Astrocyte (in vitro differentiated cells and primary cell): ENCODE measurements at regions not wholly inside any gene's neighbourhood (a gene's known extent, or its start where the extent isn't known, plus 50 kb on each side); places are given as distances from the start of the nearest gene placed in this dataset.

ENCODE experiments used
- DNase-seq: peaks from one replicate; pipeline ENCODE4 v3.0.0-alpha.2; 2010; ENCODE audit warnings: low read depth
- FAIRE-seq: peaks from 2 replicates; lab custom pipeline; 2011; peaks lifted over from hg19 to GRCh38; lab: Jason Lieb, UNC
- H2AFZ ChIP-seq: 2 replicates; pipeline ENCODE4 v1.6.0; 2012; ENCODE audit warnings: low read depth, low read length, inconsistent platforms
- H3K27ac ChIP-seq: 2 replicates; pipeline ENCODE4 v1.5.1; 2011; ENCODE audit warnings: low read depth, low read length, inconsistent platforms
- H3K27me3 ChIP-seq: 2 replicates; pipeline ENCODE4 v1.6.0; 2011; ENCODE audit warnings: low read length, inconsistent platforms; ENCODE audit not compliant: insufficient read depth
- H3K36me3 ChIP-seq: 2 replicates; pipeline ENCODE4 v1.5.1; 2011; ENCODE audit warnings: low read length, inconsistent platforms; ENCODE audit not compliant: insufficient read depth
- H3K4me1 ChIP-seq: 2 replicates; pipeline ENCODE4 v1.5.1; 2011; ENCODE audit warnings: low read length, inconsistent platforms; ENCODE audit not compliant: insufficient read depth
- H3K4me2 ChIP-seq: 2 replicates; pipeline ENCODE4 v1.6.0; 2012; ENCODE audit warnings: low read length, inconsistent platforms
- H3K4me3 ChIP-seq: 2 replicates; pipeline ENCODE4 v1.5.1; 2011; ENCODE audit warnings: low read depth, mild to moderate bottlenecking, low read length, inconsistent platforms; ENCODE audit not compliant: insufficient read depth
- H3K79me2 ChIP-seq: 2 replicates; pipeline ENCODE4 v1.6.0; 2012; ENCODE audit warnings: mild to moderate bottlenecking, low read length, inconsistent platforms; ENCODE audit not compliant: insufficient read depth
- H3K9ac ChIP-seq: 2 replicates; pipeline ENCODE4 v1.6.0; 2012; ENCODE audit warnings: mild to moderate bottlenecking, low read length, inconsistent platforms
- H3K9me3 ChIP-seq: 2 replicates; pipeline ENCODE4 v1.5.1; 2012; ENCODE audit warnings: low read depth, mild to moderate bottlenecking, low read length, inconsistent platforms; ENCODE audit not compliant: insufficient read depth
- H4K20me1 ChIP-seq: 2 replicates; pipeline ENCODE4 v1.6.0; 2012; ENCODE audit warnings: low read length, inconsistent platforms; ENCODE audit not compliant: insufficient read depth
- H3K27ac Mint-ChIP-seq: one replicate; pipeline ENCODE4 v1.8.0; 2021; ENCODE audit warnings: mild to moderate bottlenecking, mixed read lengths; ENCODE audit not compliant: unreplicated experiment
- H3K27me3 Mint-ChIP-seq: one replicate; pipeline ENCODE4 v1.8.0; 2021; ENCODE audit warnings: low read depth, mixed read lengths; ENCODE audit not compliant: unreplicated experiment
- H3K36me3 Mint-ChIP-seq: one replicate; pipeline ENCODE4 v1.8.0; 2021; ENCODE audit warnings: low read depth, mixed read lengths; ENCODE audit not compliant: unreplicated experiment
- H3K4me1 Mint-ChIP-seq: one replicate; pipeline ENCODE4 v1.8.0; 2021; ENCODE audit warnings: low read depth, mixed read lengths; ENCODE audit not compliant: unreplicated experiment
- H3K4me3 Mint-ChIP-seq: one replicate; pipeline ENCODE4 v1.8.0; 2021; ENCODE audit warnings: mild to moderate bottlenecking, moderate library complexity, mixed read lengths; ENCODE audit not compliant: unreplicated experiment
- H3K9me3 Mint-ChIP-seq: one replicate; pipeline ENCODE4 v1.8.0; 2021; ENCODE audit warnings: mild to moderate bottlenecking, mixed read lengths; ENCODE audit not compliant: unreplicated experiment
- EZH2 ChIP-seq: IDR thresholded peaks from 2 replicates; pipeline ENCODE4 v1.6.1; 2012; ENCODE audit warnings: mild to moderate bottlenecking, low read length, inconsistent platforms; ENCODE audit not compliant: insufficient read depth
- TF ChIP-seq, protein P1 (sequence below): IDR thresholded peaks from 2 replicates; pipeline ENCODE4 v1.5.1; 2011; ENCODE audit warnings: low read depth, mild to moderate bottlenecking, inconsistent platforms, low read length, moderate library complexity; ENCODE audit not compliant: insufficient read depth

GRCh38 chr10:131751827-131752775, 148.7 kb upstream of the PPP2R2D start:
- H3K36me3 Mint-ChIP-seq: no peaks in the 10 kb centered on the region
- peaks cover 9% of the 10 kb centered on the region for H3K27me3 Mint-ChIP-seq
- no peak for FAIRE-seq
- no peak for DNase-seq
- Histone ChIP-seq H3K4me1 (no peaks in the 10 kb centered on the region), H3K4me3 (no peak overlapping the region), H3K9ac (no peak overlapping the region), H3K4me2 (no peak overlapping the region), H4K20me1 (no peaks in the 10 kb centered on the region), H3K79me2 (no peaks in the 10 kb centered on the region), H3K36me3 (no peaks in the 10 kb centered on the region), H3K27me3 (no peaks in the 10 kb centered on the region), H3K27ac (no peak overlapping the region), H3K9me3 (peaks cover 3% of the 10 kb centered on the region), H2AFZ (no peak overlapping the region)
- H3K4me3 Mint-ChIP-seq: no peak overlapping the region
- TF ChIP-seq, protein P1, sequence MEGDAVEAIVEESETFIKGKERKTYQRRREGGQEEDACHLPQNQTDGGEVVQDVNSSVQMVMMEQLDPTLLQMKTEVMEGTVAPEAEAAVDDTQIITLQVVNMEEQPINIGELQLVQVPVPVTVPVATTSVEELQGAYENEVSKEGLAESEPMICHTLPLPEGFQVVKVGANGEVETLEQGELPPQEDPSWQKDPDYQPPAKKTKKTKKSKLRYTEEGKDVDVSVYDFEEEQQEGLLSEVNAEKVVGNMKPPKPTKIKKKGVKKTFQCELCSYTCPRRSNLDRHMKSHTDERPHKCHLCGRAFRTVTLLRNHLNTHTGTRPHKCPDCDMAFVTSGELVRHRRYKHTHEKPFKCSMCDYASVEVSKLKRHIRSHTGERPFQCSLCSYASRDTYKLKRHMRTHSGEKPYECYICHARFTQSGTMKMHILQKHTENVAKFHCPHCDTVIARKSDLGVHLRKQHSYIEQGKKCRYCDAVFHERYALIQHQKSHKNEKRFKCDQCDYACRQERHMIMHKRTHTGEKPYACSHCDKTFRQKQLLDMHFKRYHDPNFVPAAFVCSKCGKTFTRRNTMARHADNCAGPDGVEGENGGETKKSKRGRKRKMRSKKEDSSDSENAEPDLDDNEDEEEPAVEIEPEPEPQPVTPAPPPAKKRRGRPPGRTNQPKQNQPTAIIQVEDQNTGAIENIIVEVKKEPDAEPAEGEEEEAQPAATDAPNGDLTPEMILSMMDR: no peak
- TF ChIP-seq EZH2: no peak
- peaks cover 19% of the 10 kb centered on the region for H3K4me1 Mint-ChIP-seq
- H3K27ac Mint-ChIP-seq: peak overlapping the region; percentile 9
- no peaks in the 10 kb centered on the region for H3K9me3 Mint-ChIP-seq

- H3K27ac ChIP-seq: no peak overlapping the region
- H3K9me3 ChIP-seq: peaks cover 9% of the 10 kb centered on the region
- H2AFZ ChIP-seq: no peak overlapping the region
- peaks cover 8% of the 10 kb centered on the region for H3K27me3 Mint-ChIP-seq
- no peaks in the 10 kb centered on the region for H3K27me3 ChIP-seq
- no peak overlapping the region for H3K9ac ChIP-seq
- no peaks in the 10 kb centered on the region for H3K9me3 Mint-ChIP-seq
- peaks cover 19% of the 10 kb centered on the region for H3K4me1 Mint-ChIP-seq
- H3K79me2 ChIP-seq: no peaks in the 10 kb centered on the region
- no peak overlapping the region for H3K4me3 ChIP-seq
- no peak for TF ChIP-seq EZH2
- TF ChIP-seq, protein P1: no peak
- DNase-seq: no peak
- no peaks in the 10 kb centered on the region for H3K4me1 ChIP-seq
- no peaks in the 10 kb centered on the region for H3K36me3 Mint-ChIP-seq
- no peak overlapping the region for H3K4me2 ChIP-seq
- no peaks in the 10 kb centered on the region for H3K36me3 ChIP-seq
- no peak overlapping the region for H3K27ac Mint-ChIP-seq
- no peak for FAIRE-seq
- no peak overlapping the region for H3K4me3 Mint-ChIP-seq
- no peaks in the 10 kb centered on the region for H4K20me1 ChIP-seq
Observed at GRCh38 chr10:131753336-131753735, 147.5 kb upstream of the PPP2R2D start.

GRCh38 chr10:131755200-131755599, 145.6 kb upstream of the PPP2R2D start:
- peaks cover 15% of the 10 kb centered on the region for H3K4me1 Mint-ChIP-seq

More at GRCh38 chr10:131755200-131755599, 145.6 kb upstream of the PPP2R2D start:
- peaks cover 16% of the 10 kb centered on the region for H3K9me3 ChIP-seq
- no peak for DNase-seq
- no peak overlapping the region for H3K4me2 ChIP-seq
- FAIRE-seq: no peak
- H3K27me3 ChIP-seq: no peaks in the 10 kb centered on the region
- no peak overlapping the region for H3K4me3 ChIP-seq
- Mint-ChIP-seq H3K27ac (no peak overlapping the region), H3K36me3 (no peaks in the 10 kb centered on the region), H3K9me3 (peaks cover 2% of the 10 kb centered on the region), H3K4me3 (no peak overlapping the region), H3K27me3 (peaks cover 4% of the 10 kb centered on the region)
- H3K4me1 ChIP-seq: no peaks in the 10 kb centered on the region
- no peaks in the 10 kb centered on the region for H3K79me2 ChIP-seq
- H3K36me3 ChIP-seq: no peaks in the 10 kb centered on the region
- no peak overlapping the region for H3K9ac ChIP-seq
- H3K27ac ChIP-seq: no peak overlapping the region
- no peaks in the 10 kb centered on the region for H4K20me1 ChIP-seq
- H2AFZ ChIP-seq: no peak overlapping the region
- TF ChIP-seq, protein P1: no peak
- no peak for TF ChIP-seq EZH2
